NOMO-1 (cell line): ENCODE measurements at regions not wholly inside any gene's neighbourhood (a gene's known extent, or its start where the extent isn't known, plus 50 kb on each side); places are given as distances from the start of the nearest gene placed in this dataset.
"Not testable (repeated sequence)": the region's sequence is repeated elsewhere in the genome, so short reads cannot be mapped to it uniquely, and the experiment has no call there.

Experiments used
- DNase-seq, 2 experiments: peaks; one replicate each; lab custom pipeline; 2025; ENCODE audit not compliant: unreplicated experiment in 2 of 2; lab: John Stamatoyannopoulos, UW

DNA sequence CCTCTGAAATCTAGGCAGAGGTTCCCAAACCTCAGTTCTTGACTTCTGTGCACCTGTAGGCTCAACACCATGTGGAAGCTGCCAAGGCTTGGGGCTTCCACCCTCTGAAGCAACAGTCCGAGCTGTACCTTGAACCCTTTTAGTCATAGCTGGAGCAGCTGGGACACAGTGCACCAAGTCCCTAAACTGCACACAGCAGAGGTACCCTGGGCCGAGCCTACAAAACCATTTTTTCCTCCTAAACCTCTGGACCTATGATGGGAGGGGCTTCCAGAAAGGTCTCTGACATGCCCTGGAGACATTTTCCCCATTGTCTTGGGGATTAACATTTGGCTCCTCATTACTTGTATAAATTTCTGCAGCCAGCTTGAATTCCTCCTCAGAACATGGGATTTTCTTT is 168.8 kb downstream of the TLE3 start:
- DNase-seq: not testable (repeated sequence)

DNA sequence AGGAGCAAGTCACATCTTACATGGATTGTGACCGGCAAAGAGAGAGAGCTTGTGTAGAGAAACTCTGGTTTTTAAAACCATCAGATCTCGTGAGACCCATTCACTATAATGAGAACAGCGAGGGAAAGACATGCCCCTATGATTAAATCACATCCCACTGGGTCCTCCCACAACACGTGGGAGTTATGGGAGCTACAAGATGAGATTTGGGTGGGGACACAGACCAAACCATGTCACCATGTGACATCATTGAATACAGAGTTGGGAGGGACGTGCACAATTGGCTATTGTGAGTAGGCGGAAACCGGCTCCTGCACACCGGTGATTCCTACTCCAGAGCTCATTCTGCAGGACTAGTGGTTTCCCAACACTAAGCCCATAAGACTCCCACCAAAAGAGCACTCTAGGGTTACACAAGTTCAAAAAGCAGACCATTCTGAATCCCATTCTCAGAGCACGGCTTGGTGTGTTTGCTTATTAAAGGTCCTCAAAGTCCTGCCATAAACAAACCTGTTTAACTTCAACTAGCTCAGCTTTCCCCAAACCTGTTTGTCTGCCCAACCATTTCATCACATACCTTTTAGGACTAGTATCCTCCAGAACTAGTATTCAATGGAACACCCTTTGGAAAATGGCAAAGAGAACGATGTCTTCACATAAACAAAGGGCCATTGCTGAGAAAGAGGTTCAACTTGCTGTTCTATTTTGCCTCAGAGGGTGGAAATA is 167.6 kb downstream of the TLE3 start:
- no peak for DNase-seq

DNA sequence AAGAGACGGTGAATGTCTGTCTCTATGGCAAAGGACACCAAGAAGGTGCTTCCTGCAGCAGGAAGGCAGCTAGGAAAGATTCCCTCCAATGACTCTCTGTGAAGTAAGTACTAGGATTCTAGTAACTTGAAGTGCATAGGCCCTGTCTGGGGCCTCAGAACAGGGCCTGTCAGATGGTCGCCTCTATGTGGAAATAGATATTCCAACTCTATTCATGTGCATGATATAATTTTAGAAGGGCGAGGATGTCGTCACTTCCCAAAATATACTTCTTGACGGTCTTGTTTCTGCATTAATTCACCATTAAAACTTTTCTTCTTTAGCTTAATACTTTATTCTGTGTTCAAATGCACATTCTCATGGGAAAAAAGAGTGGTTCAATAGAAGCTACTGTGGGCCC is 167.0 kb downstream of the TLE3 start:
- no peak for DNase-seq

DNA sequence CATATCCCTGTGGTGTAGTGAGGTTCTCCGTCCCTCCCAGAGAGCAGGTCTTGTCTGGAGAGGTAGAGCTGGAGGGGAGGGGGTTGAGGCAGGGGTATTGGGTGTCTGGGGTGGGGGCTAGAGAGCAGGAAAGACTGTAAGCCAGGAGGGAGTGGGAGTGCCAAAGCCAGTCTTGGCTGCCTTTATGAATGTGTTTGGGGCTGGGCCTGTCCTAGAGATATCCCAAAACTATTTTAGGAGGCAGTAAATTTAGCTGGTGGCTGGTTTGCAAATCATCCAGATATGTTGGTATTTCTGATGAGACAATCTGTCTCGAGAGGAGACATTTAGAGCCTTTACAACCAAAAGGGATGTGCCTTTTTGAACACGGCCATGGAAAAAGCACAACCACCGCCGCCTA is 166.6 kb downstream of the TLE3 start:
- DNase-seq: no peak

DNA sequence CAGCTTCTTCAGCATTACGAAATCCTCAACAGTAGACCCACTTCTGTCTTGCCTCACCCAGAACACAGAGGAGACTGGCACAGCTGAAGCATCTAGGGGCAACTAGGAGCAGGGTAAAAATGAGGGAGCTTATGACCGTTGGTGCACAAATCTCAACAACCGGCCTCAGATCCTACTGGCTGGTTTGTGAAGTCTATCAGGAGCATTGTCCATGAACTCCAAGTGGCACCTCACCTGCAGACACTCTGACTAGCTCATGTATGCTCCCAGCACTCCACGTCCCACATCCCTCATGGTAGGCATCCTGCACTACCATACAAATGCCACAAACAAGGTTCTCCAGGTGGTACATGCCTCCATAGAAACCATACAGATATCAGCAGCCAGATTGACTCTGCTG is 163.1 kb downstream of the TLE3 start:
- DNase-seq: no peak

DNA sequence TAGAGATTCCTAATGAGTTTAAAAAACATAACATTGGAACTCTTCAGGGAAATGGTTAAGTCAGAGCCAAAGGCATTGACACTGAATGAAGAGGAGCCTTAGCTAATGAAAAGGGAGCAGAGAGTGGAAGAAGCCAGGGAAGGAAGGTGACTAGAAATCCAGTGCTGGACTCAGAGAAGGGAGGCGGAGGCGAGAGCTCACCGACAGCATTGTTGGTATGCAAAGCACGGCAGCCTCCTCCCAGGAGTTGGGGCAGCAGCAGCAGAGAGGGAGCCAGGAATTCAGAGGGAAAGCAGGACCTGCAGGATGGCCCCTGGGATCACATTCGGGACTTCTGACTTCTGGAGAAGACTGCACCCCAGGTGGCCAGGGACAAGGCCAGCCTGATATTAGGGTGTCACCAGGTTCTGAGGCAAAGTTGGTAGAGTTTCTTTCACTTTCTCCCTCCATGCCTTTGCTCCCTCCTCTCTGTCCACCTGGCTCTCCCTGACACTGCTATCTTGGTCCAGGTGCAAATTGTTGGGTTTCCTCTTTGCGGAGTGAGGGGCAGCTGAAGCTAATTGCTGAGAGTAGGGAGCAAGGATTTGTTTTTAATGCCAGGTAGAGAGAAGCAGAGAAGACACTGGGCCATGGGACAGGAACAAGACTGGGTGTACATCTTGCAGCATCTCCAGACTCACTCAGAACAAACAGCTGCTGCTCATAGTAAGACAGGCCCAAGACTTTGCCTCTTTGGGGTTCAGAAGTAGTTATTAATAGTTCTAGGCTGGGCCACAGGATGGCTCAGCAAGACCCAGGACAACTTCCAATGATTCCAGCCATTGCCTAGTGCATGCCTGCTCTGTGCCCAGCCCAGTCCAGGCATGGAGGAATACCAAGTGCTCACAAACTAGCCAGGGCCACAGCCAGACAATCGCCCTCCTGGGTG is 157.9 kb downstream of the TLE3 start:
- DNase-seq: no peak

DNA sequence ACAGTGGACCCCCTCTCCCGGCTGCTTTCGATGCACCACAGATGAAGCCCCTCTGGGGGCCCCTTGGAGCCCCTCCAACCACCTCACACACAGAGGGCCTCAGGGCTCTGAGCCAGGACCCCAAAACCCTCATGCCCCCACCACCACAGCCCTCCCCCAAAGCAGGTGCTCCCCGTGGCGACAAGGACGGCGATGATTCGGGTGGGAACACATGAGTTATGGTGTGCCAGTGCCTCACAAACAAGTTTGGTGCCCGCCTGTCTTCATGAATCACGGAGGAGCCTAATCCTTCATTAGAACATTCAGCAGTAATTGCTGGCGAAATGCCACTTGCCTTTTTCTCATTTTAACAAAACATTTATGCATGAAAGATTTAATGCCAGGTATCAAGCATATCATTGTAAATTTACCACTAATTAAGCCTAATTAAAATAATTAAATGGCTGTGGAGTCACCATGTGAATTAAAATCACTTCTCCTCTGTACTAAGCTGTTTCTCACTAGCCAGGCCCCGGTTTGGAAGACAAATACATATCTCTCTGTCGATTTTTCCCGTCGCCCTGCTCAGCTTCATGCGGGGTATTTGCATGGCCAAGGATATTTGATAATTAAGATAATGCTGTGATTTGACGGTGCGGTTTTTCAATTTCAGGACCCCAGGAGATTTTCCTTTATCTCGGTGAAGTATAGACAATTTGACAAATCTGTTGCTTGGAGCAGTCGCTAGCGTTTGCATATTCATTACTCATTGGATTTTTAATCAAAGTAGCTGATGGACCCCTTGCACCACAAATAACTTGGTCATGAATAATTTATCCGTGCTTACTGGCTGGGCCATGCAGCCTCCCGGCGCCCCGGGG is 157.0 kb downstream of the TLE3 start:
- no peak for DNase-seq

DNA sequence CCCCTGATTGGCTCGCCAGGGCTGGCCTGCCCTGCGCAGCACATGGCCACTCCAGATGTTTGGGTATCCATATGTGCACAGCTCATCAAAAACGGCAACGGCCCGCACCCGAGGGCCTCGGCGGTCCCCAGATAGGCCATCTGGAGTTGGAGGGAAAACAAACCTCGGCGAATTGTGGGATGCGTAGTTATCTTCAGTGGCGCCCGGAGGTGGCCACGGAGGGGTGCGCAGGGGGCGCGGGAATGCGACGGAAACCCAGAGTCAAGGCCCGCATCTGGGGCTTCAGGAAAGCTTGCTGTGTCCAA is 156.5 kb downstream of the TLE3 start:
- no peak for DNase-seq

DNA sequence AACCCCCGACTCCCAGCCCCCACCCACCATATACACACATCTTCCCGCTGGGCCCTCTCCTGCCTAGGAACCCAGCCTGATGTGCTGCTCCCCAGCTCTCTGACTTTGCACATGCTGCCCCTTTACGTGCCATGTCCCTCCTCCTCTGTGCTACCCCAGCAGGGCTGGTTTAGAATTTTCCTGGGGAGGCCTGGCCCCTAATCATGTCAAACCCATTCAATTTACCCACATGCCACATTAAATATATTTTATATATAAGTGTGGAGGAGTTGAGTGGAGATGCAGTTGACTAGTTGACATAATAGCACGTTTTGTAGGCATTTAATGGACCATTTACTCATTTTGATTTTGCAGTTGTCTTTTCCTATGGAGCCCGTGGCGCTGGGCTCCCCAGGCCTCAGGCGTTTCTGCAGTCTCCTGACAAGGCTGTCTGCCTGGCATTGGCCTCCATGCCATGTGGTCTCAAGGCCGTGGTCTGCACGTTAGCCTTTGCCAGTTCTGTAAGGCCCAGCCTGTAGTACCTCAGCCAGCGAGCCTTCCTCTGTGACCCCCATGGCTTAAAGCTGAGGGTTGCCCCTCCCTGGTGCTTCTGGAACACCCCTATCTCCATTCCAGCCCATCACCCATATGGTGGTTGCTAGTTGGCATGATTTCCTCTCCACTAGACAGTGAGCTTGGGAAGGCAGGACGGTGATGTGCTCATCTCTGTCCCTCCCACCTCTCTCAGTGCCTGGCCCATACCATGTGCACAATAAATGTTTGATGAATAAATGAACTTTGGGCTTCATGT is 155.8 kb downstream of the TLE3 start:
- no peak for DNase-seq

DNA sequence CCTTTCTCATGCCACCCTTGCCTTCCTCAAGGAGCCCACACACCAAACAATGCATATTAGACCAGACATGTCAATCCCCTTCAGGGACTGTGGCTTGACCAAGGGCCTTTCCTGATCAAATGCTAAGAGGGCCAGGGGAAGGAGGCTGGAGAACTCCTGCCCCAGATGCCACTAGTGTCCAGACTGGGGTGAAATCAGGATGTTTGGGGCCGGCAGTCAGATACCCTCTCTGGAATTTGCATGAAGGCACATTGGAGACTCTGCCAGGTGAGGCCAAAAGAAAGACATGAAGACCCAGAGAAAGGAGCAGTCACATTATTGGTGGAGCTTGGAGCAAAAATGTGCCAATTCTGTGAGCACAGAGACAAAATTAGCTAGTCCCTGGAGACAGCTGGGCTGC is 154.1 kb downstream of the TLE3 start:
- no peak for DNase-seq

DNA sequence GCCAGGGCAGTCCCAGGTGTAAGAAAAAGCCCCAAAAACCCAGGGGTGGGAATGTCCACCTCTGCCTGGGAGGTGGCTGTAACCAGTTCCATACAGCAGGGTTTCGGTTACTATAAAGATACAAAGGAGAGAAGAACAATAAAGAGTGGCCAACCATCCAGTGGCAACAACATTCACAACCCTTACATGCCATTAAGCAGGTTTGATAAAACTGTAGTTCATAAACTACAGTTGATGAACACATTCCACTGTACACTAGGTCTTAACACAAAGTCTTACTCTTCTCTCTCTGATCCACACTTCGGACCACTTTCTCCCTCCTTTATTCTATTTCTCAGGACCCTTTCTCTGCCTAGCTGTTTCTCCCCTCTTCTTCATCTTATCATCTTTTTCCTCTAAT is 152.0 kb downstream of the TLE3 start:
- DNase-seq: no peak

DNA sequence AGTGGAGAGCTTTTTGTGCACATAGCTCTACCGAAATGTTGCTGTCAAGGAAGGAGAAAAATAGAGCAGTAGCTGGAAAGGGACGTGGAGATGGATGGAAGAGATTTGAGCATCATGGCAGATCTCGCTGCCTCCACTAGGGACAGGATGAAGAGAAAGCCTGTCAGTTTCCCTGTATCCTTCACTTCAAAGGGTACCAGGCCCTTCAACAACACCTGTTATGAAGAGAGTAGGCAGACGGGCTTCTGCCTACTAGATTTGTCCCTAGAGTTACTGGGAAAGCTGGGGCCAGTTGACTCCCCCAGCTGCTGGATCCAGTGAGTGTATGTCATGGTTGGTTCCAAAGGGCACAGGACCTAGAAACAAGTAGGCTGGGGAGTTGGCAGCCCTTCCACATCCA is 150.8 kb downstream of the TLE3 start:
- no peak for DNase-seq

DNA sequence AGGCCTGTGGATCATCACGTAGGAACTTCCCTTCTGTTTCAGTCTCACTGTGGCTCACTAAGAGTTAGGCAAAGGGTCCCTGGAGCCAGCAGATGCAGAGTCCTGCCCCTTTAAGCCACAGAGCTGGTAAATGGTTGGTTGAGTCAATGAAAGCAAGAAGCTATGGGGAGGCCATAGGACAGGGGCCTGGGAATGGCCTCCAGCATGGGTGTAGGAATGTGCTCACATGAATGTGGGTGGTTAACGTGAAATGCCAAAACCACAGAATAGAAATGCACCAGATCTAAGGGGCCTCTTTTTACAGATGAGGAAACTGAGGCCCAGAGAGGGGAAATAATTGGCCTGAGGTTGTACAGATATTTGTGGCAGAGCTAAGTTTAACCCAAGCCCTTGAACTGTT is 150.3 kb downstream of the TLE3 start:
- no peak for DNase-seq

DNA sequence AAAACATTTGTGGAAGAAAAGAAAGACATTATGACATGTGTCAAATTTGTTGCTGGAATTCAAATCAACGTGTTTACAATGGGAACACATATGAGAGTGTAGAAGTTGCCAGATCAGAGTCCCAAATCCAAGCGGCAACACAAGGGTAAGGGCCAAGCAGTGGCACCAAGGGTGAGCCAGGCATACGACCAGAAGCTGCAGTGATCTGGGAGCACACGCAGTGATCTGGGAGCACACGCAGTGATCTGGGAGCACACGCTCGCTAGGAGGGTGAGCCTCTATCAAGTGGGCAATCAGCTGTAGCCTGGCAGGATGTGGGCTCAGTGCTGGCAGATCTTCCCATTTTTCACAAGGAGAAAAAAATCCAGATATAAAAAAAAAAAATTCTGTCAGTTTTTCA is 148.2 kb downstream of the TLE3 start:
- no peak for DNase-seq

DNA sequence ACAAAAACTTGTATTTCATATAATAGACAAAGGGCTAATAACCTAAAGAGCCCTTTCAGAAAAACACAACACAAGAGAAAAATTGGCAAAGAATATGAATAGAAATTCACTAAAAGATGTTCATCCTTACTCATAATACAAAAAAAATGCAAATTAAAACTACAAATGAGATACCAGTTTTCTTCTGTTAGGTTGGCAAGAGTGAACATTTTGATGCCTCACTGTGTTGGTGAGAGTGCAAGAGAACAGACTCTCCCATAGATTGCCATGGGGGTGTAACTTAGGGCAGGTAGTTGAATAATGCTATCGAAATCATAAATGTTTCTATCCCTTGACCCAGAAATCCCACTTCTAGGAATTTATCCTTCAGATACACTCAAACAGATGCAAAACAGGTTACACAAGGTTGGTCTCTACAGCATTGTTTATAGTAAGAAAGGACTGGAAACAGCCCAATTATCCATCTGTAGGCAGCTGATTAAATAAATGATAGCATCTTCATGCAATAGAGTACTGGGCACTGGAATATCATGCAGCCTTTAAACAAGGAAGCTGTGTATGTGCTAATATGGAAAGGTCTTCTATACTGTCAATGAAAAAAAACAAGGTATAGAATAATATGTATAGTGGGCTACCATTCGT is 146.3 kb downstream of the TLE3 start:
- no peak for DNase-seq

DNA sequence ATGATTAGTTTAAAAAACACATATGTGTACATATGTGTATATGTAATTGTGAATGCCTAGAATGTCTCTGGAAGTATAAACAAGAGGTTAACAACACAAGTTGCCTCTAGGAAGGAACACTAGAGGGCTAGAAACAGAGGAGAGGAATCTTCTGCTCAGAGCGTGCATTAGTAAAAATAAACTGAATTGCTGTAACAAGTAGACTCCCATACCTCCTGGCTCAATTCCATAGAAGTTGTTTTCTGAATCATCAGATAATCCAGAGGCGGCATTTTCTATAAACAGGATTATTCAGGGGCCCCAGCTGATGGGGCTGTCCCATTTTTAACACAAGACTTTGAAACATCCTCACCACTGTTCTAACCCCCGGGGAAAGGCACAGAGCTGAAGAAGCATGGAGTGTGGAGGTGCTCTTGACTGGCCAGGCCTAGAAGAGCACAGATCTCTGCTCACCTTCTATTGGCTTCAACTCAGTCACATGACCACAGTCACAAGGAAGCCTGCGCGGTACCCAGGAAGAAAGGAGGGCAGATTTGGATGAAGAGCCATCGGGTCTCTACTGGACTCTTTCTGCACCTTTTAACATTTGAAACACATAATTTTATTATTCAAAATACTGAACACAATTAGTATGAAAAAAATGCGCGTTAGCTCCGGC is 145.7 kb downstream of the TLE3 start:
- no peak for DNase-seq

DNA sequence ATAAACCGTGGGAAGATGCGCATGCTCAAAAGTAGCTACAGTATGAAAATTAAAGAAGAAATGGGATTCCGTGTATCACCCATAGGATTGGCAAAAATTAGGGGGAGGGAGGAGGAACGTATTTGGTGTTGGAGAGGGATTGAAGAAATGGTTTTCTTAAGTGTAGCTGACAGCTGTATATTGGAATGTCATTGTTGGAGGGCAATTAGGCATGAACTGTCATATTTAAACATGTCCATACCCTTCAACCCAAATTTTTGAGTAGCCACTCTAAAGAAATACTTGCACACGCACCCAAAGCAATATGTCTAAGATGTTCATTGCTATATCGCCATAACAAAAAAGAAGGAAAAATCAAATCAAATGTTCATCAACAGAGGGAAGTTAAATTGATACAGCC is 144.7 kb downstream of the TLE3 start:
- DNase-seq: no peak

DNA sequence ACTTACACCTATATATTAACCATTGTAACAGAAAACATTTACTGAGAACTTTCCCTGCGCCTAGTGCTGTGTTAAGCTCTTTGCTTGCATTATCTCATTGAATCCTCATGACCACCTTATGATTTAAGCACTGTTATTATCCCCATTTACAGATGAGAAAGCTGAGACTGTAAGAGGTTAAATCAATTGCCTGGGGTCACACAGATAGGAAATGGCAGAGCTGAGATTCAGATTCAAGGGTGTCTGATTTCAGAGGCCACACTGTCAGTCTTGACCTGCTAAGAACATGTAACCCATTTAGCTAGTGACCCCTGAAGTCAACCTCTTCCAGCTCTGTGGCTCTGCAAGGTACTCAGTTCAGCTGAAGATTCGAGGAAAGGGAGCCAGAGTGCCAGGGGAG is 143.9 kb downstream of the TLE3 start:
- DNase-seq: no peak

DNA sequence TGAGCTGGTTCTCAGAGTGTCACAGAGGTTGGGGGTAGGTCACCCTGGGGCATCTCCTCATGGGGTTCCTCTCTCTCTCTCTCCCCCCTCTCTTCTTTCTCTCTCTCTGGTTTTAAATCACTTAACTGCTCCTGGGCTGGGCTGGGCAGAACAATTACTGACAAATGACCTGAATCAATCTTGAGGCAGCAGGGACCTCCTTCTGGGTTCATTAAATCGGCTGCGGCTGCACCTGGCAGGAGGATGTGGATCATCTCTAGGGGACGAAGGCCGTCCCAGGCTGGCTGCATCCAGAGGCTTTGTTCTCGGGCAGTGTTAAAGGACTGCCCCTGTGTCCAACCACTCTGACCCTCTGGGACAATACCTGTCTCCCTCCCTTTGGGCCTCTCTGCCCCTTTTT is 143.1 kb downstream of the TLE3 start:
- DNase-seq: no peak
